ENCODE measurements at regions not wholly inside any gene's neighbourhood (a gene's known extent, or its start where the extent isn't known, plus 50 kb on each side); places are given as distances from the start of the nearest gene placed in this dataset.

DNA sequence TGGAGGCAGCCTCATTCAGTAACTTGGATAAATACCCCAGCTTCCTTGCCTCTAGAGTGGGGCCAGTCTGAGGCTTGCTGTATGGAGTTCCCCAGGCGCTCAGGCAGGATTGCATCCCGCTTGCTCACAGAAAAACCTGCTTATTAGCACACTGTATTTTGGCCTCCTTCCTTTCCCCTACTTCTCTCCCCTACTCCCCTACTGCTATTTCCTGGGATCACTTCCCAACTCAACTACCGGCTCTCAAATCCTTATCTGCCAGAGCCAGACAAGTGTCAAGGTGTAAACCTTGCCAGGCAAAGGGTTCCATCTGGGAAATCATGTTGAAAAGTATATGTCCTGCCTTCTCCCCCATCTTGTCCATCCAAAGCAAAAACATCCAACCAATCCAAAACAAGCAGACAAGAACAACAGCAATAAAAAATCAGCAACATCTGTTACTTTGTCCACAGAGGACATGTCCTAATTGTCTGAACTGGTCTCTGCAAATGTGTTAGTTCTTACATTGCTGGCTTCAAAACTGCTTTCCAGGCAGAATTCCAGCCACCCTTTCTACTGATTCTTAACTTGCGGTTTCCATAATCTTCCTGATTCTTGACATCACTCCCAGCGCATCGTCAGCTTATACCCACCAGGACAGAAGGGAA, 164.1 kb upstream of the SEMA6A start:
- no peaks in the 10 kb centered on the region for H3K36me3 Mint-ChIP-seq (ENCODE audit: low read depth)
- DNase-seq (ENCODE audit: low read depth, low spot score), result no peak
- no peak overlapping the region for H3K27ac Mint-ChIP-seq (ENCODE audit: unreplicated experiment)
- peaks cover 4% of the 10 kb centered on the region for H3K9me3 Mint-ChIP-seq
- TF ChIP-seq, protein P1, sequence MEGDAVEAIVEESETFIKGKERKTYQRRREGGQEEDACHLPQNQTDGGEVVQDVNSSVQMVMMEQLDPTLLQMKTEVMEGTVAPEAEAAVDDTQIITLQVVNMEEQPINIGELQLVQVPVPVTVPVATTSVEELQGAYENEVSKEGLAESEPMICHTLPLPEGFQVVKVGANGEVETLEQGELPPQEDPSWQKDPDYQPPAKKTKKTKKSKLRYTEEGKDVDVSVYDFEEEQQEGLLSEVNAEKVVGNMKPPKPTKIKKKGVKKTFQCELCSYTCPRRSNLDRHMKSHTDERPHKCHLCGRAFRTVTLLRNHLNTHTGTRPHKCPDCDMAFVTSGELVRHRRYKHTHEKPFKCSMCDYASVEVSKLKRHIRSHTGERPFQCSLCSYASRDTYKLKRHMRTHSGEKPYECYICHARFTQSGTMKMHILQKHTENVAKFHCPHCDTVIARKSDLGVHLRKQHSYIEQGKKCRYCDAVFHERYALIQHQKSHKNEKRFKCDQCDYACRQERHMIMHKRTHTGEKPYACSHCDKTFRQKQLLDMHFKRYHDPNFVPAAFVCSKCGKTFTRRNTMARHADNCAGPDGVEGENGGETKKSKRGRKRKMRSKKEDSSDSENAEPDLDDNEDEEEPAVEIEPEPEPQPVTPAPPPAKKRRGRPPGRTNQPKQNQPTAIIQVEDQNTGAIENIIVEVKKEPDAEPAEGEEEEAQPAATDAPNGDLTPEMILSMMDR (conservative IDR thresholded peaks at IDR 0.05), result no peak
- peaks cover 3% of the 10 kb centered on the region for H3K27me3 Mint-ChIP-seq (ENCODE audit: low read depth)
- H3K4me3 Mint-ChIP-seq, result no peak overlapping the region
- peaks cover 6% of the 10 kb centered on the region for H3K4me1 Mint-ChIP-seq

DNA sequence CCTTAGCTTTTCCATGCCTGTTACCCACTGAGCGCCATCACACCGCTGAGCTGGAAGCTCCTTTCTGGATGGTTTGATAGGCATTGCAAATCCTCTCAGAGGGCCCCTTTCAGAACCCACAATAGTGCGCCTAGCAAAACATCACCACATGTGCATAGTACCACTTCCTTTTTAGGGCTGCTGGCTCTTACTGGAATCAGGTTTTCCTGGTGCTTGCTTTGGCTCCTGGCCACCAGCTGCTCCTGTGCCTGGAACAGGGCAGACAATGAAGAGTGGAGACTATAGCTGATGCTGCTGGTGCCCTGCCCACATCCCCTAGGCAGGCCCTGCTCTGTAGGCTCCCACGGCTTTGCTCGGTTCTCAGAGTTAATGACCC, 163.6 kb upstream of the SEMA6A start:
- no peak for DNase-seq (ENCODE audit: low read depth, low spot score)

DNA sequence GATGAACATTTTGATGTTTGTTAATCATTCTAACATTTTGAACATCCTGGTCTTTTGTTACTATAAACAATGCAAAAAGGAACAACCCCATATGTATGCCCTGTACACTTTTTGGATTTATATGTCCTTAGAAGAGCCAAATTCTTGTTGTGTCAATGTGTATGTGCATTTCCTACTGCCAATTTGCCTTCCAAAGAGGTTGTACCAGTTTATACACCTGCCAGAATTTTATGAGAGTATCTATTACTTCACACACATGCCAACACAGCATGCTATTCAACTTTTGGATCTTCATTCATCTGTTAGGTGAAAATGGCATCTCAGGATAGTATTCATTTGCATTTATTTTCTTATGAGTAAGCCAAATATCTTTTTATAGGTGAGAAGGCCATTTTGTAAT, 162.0 kb upstream of the SEMA6A start:
- H3K4me3 Mint-ChIP-seq, result no peak overlapping the region
- H3K27ac Mint-ChIP-seq (ENCODE audit: unreplicated experiment), result no peak overlapping the region
- TF ChIP-seq, protein P1 (conservative IDR thresholded peaks at IDR 0.05), result no peak
- H3K27me3 Mint-ChIP-seq (ENCODE audit: low read depth), result peaks cover 3% of the 10 kb centered on the region
- no peaks in the 10 kb centered on the region for H3K36me3 Mint-ChIP-seq (ENCODE audit: low read depth)
- no peak for DNase-seq (ENCODE audit: low read depth, low spot score)
- no peaks in the 10 kb centered on the region for H3K9me3 Mint-ChIP-seq
- H3K4me1 Mint-ChIP-seq, result peaks cover 6% of the 10 kb centered on the region

More for the DNA sequence above, 163.6 kb upstream of the SEMA6A start:
- Mint-ChIP-seq H3K4me1 (peaks cover 6% of the 10 kb centered on the region), H3K4me3 (no peak overlapping the region), H3K27me3 (ENCODE audit: low read depth) (peaks cover 3% of the 10 kb centered on the region), H3K27ac (ENCODE audit: unreplicated experiment) (no peak overlapping the region), H3K9me3 (no peaks in the 10 kb centered on the region), H3K36me3 (ENCODE audit: low read depth) (no peaks in the 10 kb centered on the region)
- TF ChIP-seq, protein P1 (conservative IDR thresholded peaks at IDR 0.05), result no peak

DNA sequence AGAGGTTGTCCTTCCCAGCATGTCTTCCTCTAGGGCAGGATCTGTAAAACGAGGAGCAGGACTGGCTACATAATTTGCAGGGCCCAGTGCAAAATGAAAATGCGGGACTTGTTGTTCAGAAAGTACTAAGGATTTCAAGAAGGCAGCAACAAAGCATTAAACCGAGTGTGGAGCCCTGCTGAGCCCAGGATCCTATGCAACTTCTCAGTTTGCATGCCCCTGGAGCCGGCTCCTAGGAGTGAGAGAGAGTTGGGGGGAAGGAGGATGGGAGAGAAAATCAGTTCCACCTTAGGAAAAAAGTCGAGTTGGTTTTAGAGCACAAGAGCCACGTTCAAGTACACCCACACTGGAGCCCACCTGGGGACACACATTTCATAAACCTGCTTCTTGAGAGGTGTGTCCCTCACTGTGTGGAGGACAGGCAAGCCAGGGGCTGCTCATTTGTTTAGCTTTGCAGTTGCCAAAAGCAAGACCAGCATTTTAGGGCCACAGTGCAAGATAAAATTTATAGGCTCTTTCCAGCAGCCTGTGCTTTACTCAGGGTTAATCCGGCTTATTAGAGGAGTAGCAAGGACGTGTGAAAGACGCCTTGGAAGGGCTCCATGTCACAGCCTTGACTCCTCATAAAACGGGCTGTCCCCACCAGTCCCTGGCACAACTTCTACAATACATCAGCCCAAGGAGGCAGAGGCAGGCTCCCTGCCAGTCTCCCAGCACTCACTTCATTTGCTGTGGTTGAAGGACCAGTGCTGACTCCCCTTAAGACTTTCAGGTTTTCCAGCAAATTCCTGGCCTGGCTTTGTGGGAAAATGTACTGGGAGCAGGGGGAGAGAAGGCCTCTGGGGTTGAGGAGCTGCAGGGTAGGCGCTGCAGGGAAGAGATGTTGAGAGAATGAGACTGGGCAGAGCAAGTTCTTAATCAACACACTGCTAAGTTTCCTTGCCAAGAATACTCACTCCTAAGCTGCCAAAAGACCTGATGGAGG, 159.7 kb upstream of the SEMA6A start:
- peaks cover under 1% of the 10 kb centered on the region for H3K4me1 Mint-ChIP-seq
- no peaks in the 10 kb centered on the region for H3K9me3 Mint-ChIP-seq
- no peak overlapping the region for H3K4me3 Mint-ChIP-seq
- H3K27me3 Mint-ChIP-seq (ENCODE audit: low read depth), result peaks cover 3% of the 10 kb centered on the region
- DNase-seq (ENCODE audit: low read depth, low spot score), result no peak
- H3K36me3 Mint-ChIP-seq (ENCODE audit: low read depth), result no peaks in the 10 kb centered on the region
- peak overlapping the region; percentile 25 for H3K27ac Mint-ChIP-seq (ENCODE audit: unreplicated experiment)
- TF ChIP-seq, protein P1 (conservative IDR thresholded peaks at IDR 0.05), result no peak

DNA sequence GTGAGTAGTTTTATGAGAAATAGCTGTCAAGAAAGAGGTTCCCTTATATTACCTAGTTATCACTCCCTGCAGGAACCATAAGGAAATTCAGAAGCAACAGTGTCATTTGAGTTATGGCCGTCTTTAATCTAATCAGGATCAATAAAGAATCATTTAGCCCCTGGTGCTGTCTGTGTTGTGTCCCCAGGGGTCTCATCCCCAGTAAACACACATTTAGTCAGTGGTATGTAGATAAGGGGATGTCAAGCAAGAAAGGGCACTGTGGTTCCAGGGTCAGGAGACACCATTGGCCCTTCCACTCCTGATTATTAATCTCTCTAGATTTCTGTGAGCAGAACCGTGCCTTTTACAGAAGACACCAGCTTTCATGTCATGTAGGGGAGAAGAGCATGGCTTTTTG, 158.0 kb upstream of the SEMA6A start:
- Mint-ChIP-seq H3K4me1 (no peaks in the 10 kb centered on the region), H3K4me3 (no peak overlapping the region), H3K36me3 (ENCODE audit: low read depth) (no peaks in the 10 kb centered on the region), H3K27ac (ENCODE audit: unreplicated experiment) (no peak overlapping the region), H3K9me3 (no peaks in the 10 kb centered on the region), H3K27me3 (ENCODE audit: low read depth) (peaks cover 3% of the 10 kb centered on the region)
- no peak for DNase-seq (ENCODE audit: low read depth, low spot score)
- TF ChIP-seq, protein P1 (conservative IDR thresholded peaks at IDR 0.05), result no peak

Data from neural crest cell (in vitro differentiated cells).